Liver (tissue), 8 donors: ENCODE measurements at regions not wholly inside any gene's neighbourhood (a gene's known extent, or its start where the extent isn't known, plus 50 kb on each side); places are given as distances from the start of the nearest gene placed in this dataset.

Experiments
- DNase-seq: peaks from one replicate; pipeline ENCODE4 v3.0.0-alpha.2; 2017; ENCODE audit warnings: low spot score
- H3K27ac ChIP-seq, 2 donors: one replicate each; pipeline ENCODE4 v1.7.0; 2013; ENCODE audit warnings: inconsistent platforms in 2 of 2, low read length in 2 of 2, control low read depth in 1 of 2, low read depth in 1 of 2, mild to moderate bottlenecking in 1 of 2
- H3K27me3 ChIP-seq, 4 donors: one replicate each; pipeline versions ENCODE4 v1.6.1 to v1.7.0; 2013; ENCODE audit warnings: low read length in 3 of 4, inconsistent platforms in 1 of 4, mild to moderate bottlenecking in 1 of 4, moderate library complexity in 1 of 4; ENCODE audit not compliant: control insufficient read depth in 4 of 4, insufficient read depth in 4 of 4
- H3K36me3 ChIP-seq, 4 donors: one replicate each; pipeline versions ENCODE4 v1.6.1 to v1.7.0; 2013; ENCODE audit warnings: low read length in 3 of 4, mild to moderate bottlenecking in 3 of 4, low read depth in 1 of 4, moderate library complexity in 1 of 4; ENCODE audit not compliant: control insufficient read depth in 4 of 4, insufficient read depth in 3 of 4
- H3K4me1 ChIP-seq, 4 donors: one replicate each; pipeline versions ENCODE4 v1.6.1 to v1.7.0; 2013; ENCODE audit warnings: low read length in 3 of 4, mild to moderate bottlenecking in 3 of 4, moderate library complexity in 1 of 4; ENCODE audit not compliant: control insufficient read depth in 4 of 4, insufficient read depth in 4 of 4
- H3K4me3 ChIP-seq, 3 donors: one replicate each; pipeline versions ENCODE4 v1.6.1 to v1.7.0; 2013; ENCODE audit warnings: low read length in 3 of 3, control low read depth in 1 of 3, low read depth in 1 of 3, mild to moderate bottlenecking in 1 of 3
- H3K9ac ChIP-seq, 2 donors: one replicate each; pipeline ENCODE4 v1.7.0; 2013; ENCODE audit warnings: low read length in 2 of 2, mild to moderate bottlenecking in 2 of 2, moderate library complexity in 2 of 2, control low read depth in 1 of 2, low read depth in 1 of 2
- H3K9me3 ChIP-seq, 4 donors: one replicate each; pipeline versions ENCODE4 v1.6.1 to v1.7.0; 2013; ENCODE audit warnings: low read length in 3 of 4; ENCODE audit not compliant: control insufficient read depth in 4 of 4
- EGR1 ChIP-seq, 2 donors: IDR thresholded peaks; 2 replicates each; pipeline ENCODE4 v1.6.1; 2016 to 2018; ENCODE audit warnings: antibody characterized with exemption in 2 of 2, low read depth in 2 of 2
- FOXA1 ChIP-seq: IDR thresholded peaks from 2 replicates; pipeline ENCODE4 v1.6.1; 2016; ENCODE audit warnings: antibody characterized with exemption
- FOXA2 ChIP-seq: IDR thresholded peaks from 2 replicates; pipeline ENCODE4 v1.6.1; 2016; ENCODE audit warnings: antibody characterized with exemption
- GABPA ChIP-seq, 2 donors: IDR thresholded peaks in 1 of 2; conservative IDR thresholded peaks in 1 of 2; 2 replicates each; pipeline ENCODE4 v1.6.1; 2016; ENCODE audit warnings: antibody characterized with exemption in 2 of 2, mild to moderate bottlenecking in 1 of 2, moderate library complexity in 1 of 2
- HNF4G ChIP-seq: IDR thresholded peaks from 2 replicates; pipeline ENCODE4 v1.6.1; 2016; ENCODE audit warnings: antibody characterized with exemption
- JUND ChIP-seq, 2 donors: IDR thresholded peaks; 2 replicates each; pipeline ENCODE4 v1.6.1; 2016; ENCODE audit warnings: antibody characterized with exemption in 2 of 2
- NR2F2 ChIP-seq: IDR thresholded peaks from 2 replicates; pipeline ENCODE4 v1.6.1; 2016; ENCODE audit warnings: antibody characterized with exemption
- RAD21 ChIP-seq, 2 donors: IDR thresholded peaks; 2 replicates each; pipeline ENCODE4 v1.6.1; 2016; ENCODE audit warnings: antibody characterized with exemption in 2 of 2, mild to moderate bottlenecking in 2 of 2
- RXRA ChIP-seq, 2 donors: IDR thresholded peaks; 2 replicates each; pipeline ENCODE4 v1.6.1; 2017 to 2018; ENCODE audit warnings: antibody characterized with exemption in 2 of 2, mild to moderate bottlenecking in 1 of 2
- SP1 ChIP-seq: IDR thresholded peaks from 2 replicates; pipeline ENCODE4 v1.6.1; 2018; ENCODE audit warnings: antibody characterized with exemption, mild to moderate bottlenecking
- TAF1 ChIP-seq: conservative IDR thresholded peaks from 2 replicates; pipeline ENCODE4 v1.6.1; 2016; ENCODE audit warnings: antibody characterized with exemption, mild to moderate bottlenecking
- YY1 ChIP-seq: IDR thresholded peaks from 2 replicates; pipeline ENCODE4 v1.6.1; 2016; ENCODE audit warnings: antibody characterized with exemption, mild to moderate bottlenecking
- WGBS: extraction: QIAGEN DNeasy Blood & Tissue Kit; methylation state at CpG from one replicate; pipeline ENCODE4 v1.1.7; 2013; 5-methylcytosine and 5-hydroxymethylcytosine counted together
- TF ChIP-seq, protein P1 (sequence below): IDR thresholded peaks from 2 replicates; pipeline ENCODE4 v1.6.1; 2016; ENCODE audit warnings: antibody characterized with exemption
- TF ChIP-seq, protein P2 (sequence below): IDR thresholded peaks from 2 replicates; pipeline ENCODE4 v1.6.1; 2016; ENCODE audit warnings: antibody characterized with exemption
- TF ChIP-seq, protein P3 (sequence below): fragments of 150-350 bp; IDR thresholded peaks from 2 replicates; pipeline ENCODE4 v1.5.1; 2017; ENCODE audit warnings: improper control_type of control experiment, low read depth, low read length; ENCODE audit not compliant: missing input control
- TF ChIP-seq, protein P4 (sequence below): IDR thresholded peaks from 2 replicates; pipeline ENCODE4 v1.6.1; 2016; ENCODE audit warnings: antibody characterized with exemption
- donor health status: healthy.
- donor health status: healthy.
- donor health status: healthy.
- donor health status: healthy.
- donor health status: healthy.

DNA sequence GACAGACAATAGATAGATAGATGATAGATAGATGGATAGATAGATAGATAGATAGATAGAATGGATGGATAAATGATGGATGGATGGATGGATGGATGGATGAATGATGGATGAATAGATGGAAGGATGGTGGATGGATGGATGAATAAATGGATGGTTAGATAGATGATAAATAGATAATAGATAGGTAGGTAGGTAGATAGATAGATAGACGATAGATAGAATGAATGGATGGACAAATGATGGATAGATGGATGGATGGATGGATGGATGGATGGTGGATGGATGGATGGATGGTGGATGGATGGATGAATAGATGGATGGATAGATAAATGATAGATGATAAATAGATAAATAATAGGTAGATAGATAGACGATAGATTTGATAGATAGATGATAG, 287.4 kb downstream of the CRLF2 start:
- no peak for DNase-seq
- H3K4me3 ChIP-seq, result no peak overlapping the region
- WGBS, result 80% methylated on average over 2 of the region's 2 CpGs
- no peak for TF ChIP-seq JUND (IDR thresholded peaks at IDR 0.05)
- no peak for TF ChIP-seq FOXA2
- no peak for TF ChIP-seq EGR1 (IDR thresholded peaks at IDR 0.05; ENCODE audit: low read depth in 2 of 2)
- TF ChIP-seq NR2F2, result no peak
- TF ChIP-seq, protein P1, sequence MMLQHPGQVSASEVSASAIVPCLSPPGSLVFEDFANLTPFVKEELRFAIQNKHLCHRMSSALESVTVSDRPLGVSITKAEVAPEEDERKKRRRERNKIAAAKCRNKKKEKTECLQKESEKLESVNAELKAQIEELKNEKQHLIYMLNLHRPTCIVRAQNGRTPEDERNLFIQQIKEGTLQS, result no peak
- no peak for TF ChIP-seq HNF4G
- TF ChIP-seq, protein P2, sequence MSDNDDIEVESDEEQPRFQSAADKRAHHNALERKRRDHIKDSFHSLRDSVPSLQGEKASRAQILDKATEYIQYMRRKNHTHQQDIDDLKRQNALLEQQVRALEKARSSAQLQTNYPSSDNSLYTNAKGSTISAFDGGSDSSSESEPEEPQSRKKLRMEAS, result no peak
- TF ChIP-seq YY1, result no peak
- TF ChIP-seq GABPA (IDR thresholded peaks at IDR 0.05 in 1 of 2, conservative IDR thresholded peaks at IDR 0.05 in 1 of 2), result no peak
- TF ChIP-seq RAD21 (IDR thresholded peaks at IDR 0.05), result no peak
- no peak for TF ChIP-seq TAF1
- no peak for TF ChIP-seq FOXA1
- no peak for TF ChIP-seq RXRA (IDR thresholded peaks at IDR 0.05)
- TF ChIP-seq, protein P3, sequence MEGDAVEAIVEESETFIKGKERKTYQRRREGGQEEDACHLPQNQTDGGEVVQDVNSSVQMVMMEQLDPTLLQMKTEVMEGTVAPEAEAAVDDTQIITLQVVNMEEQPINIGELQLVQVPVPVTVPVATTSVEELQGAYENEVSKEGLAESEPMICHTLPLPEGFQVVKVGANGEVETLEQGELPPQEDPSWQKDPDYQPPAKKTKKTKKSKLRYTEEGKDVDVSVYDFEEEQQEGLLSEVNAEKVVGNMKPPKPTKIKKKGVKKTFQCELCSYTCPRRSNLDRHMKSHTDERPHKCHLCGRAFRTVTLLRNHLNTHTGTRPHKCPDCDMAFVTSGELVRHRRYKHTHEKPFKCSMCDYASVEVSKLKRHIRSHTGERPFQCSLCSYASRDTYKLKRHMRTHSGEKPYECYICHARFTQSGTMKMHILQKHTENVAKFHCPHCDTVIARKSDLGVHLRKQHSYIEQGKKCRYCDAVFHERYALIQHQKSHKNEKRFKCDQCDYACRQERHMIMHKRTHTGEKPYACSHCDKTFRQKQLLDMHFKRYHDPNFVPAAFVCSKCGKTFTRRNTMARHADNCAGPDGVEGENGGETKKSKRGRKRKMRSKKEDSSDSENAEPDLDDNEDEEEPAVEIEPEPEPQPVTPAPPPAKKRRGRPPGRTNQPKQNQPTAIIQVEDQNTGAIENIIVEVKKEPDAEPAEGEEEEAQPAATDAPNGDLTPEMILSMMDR, result no peak
- TF ChIP-seq SP1, result no peak
- TF ChIP-seq, protein P4, sequence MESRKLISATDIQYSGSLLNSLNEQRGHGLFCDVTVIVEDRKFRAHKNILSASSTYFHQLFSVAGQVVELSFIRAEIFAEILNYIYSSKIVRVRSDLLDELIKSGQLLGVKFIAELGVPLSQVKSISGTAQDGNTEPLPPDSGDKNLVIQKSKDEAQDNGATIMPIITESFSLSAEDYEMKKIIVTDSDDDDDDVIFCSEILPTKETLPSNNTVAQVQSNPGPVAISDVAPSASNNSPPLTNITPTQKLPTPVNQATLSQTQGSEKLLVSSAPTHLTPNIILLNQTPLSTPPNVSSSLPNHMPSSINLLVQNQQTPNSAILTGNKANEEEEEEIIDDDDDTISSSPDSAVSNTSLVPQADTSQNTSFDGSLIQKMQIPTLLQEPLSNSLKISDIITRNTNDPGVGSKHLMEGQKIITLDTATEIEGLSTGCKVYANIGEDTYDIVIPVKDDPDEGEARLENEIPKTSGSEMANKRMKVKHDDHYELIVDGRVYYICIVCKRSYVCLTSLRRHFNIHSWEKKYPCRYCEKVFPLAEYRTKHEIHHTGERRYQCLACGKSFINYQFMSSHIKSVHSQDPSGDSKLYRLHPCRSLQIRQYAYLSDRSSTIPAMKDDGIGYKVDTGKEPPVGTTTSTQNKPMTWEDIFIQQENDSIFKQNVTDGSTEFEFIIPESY, result no peak
- H3K36me3 ChIP-seq, result no peaks in the 10 kb centered on the region
- no peaks in the 10 kb centered on the region for H3K9me3 ChIP-seq
- no peaks in the 10 kb centered on the region for H3K27me3 ChIP-seq
- H3K4me1 ChIP-seq, result no peaks in the 10 kb centered on the region
- H3K9ac ChIP-seq, result no peak overlapping the region
- H3K27ac ChIP-seq, result no peak overlapping the region

DNA sequence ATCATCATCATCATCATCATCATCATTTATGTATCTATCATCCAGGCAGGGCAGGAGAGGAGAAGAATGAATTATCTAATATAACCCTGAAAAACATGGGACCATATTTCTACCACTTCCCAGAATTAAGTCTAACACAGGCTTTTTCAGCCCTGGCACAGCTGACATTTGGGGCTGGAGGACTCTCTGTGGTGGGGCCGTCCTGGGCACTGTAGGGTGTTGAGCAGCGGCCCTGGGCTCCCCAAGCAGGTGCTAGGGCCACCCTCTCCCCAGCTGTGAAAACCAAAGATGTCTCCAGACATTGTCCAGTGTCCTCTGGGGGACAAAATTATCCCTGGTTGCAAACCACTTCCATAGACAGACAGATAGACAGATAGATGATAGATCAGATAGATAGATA, 288.4 kb downstream of the CRLF2 start:
- H3K4me1 ChIP-seq, result no peaks in the 10 kb centered on the region
- WGBS, result 65% methylated on average over 2 of the region's 2 CpGs
- no peak for DNase-seq
- no peak overlapping the region for H3K9ac ChIP-seq
- H3K27ac ChIP-seq, result no peak overlapping the region
- H3K27me3 ChIP-seq, result no peaks in the 10 kb centered on the region
- no peak overlapping the region for H3K4me3 ChIP-seq
- H3K9me3 ChIP-seq, result no peaks in the 10 kb centered on the region
- no peaks in the 10 kb centered on the region for H3K36me3 ChIP-seq
- TF ChIP-seq TAF1, result no peak
- TF ChIP-seq FOXA2, result no peak
